Loucy (cell line): ENCODE measurements at regions not wholly inside any gene's neighbourhood (a gene's known extent, or its start where the extent isn't known, plus 50 kb on each side); places are given as distances from the start of the nearest gene placed in this dataset.

Source experiments
- H2AFZ ChIP-seq: fragments of 200-600 bp; sonication (generic); 2 replicates; pipeline ENCODE4 v1.6.0; 2016; ENCODE audit warnings: antibody characterized with exemption, mild to moderate bottlenecking, low read length, moderate library complexity
- H3F3A ChIP-seq: fragments of 200-600 bp; 2 replicates; pipeline ENCODE4 v1.6.0; 2016; ENCODE audit warnings: antibody characterized with exemption, low read depth, mild to moderate bottlenecking
- H3K27me3 ChIP-seq: fragments of 200-600 bp; sonication (generic); 2 replicates; pipeline ENCODE4 v1.6.1; 2014; ENCODE audit warnings: low read length, mild to moderate bottlenecking; ENCODE audit not compliant: insufficient read depth, poor library complexity, severe bottlenecking
- H3K36me3 ChIP-seq: fragments of 200-600 bp; sonication (generic); 2 replicates; pipeline ENCODE4 v1.6.1; 2016; ENCODE audit warnings: low read length; ENCODE audit not compliant: insufficient read depth
- H3K4me1 ChIP-seq: fragments of 200-600 bp; sonication (generic); 2 replicates; pipeline ENCODE4 v1.5.1; 2014; ENCODE audit warnings: low read length, mild to moderate bottlenecking; ENCODE audit not compliant: insufficient read depth, poor library complexity, severe bottlenecking
- H3K4me2 ChIP-seq: fragments of 200-600 bp; sonication (generic); 2 replicates; pipeline ENCODE4 v1.6.0; 2014; ENCODE audit warnings: antibody characterized with exemption, low read length, low read depth, mild to moderate bottlenecking; ENCODE audit not compliant: poor library complexity, severe bottlenecking
- H3K4me3 ChIP-seq: fragments of 200-600 bp; sonication (generic); 2 replicates; pipeline ENCODE4 v1.5.1; 2014; ENCODE audit warnings: low read length, mild to moderate bottlenecking, mixed read lengths; ENCODE audit not compliant: poor library complexity, severe bottlenecking
- H3K79me2 ChIP-seq: fragments of 200-600 bp; sonication (generic); 2 replicates; pipeline ENCODE4 v1.6.1; 2014; ENCODE audit warnings: low read length; ENCODE audit not compliant: insufficient read depth
- H3K9ac ChIP-seq: fragments of 200-600 bp; sonication (generic); 2 replicates; pipeline ENCODE4 v1.6.0; 2014; ENCODE audit warnings: mild to moderate bottlenecking, low read depth, low read length, moderate library complexity; ENCODE audit not compliant: poor library complexity, severe bottlenecking
- H3K9me2 ChIP-seq: fragments of 200-600 bp; sonication (generic); replicated peaks from 2 replicates; pipeline ENCODE4 v1.6.1; 2016; ENCODE audit warnings: low read depth, low read length, mixed read lengths
- H3K9me3 ChIP-seq: fragments of 200-600 bp; sonication (generic); 2 replicates; pipeline ENCODE4 v1.6.1; 2014; ENCODE audit warnings: mild to moderate bottlenecking, antibody characterized with exemption, low read length, low read depth; ENCODE audit not compliant: insufficient read depth
- H4K20me1 ChIP-seq: fragments of 200-600 bp; sonication (generic); 2 replicates; pipeline ENCODE4 v1.6.0; 2014; ENCODE audit warnings: antibody characterized with exemption, low read length, mild to moderate bottlenecking; ENCODE audit not compliant: insufficient read depth, poor library complexity, severe bottlenecking
- EZH2phosphoT487 ChIP-seq: fragments of 200-600 bp; IDR thresholded peaks from 2 replicates; pipeline ENCODE4 v1.6.1; 2018; ENCODE audit warnings: antibody characterized with exemption, mild to moderate bottlenecking, moderate library complexity, borderline replicate concordance
- TF ChIP-seq, protein P1 (sequence below): fragments of 200-600 bp; sonication (generic); conservative IDR thresholded peaks from 2 replicates; pipeline ENCODE4 v1.5.1; 2014; ENCODE audit warnings: mild to moderate bottlenecking, antibody characterized with exemption, low read length

DNA sequence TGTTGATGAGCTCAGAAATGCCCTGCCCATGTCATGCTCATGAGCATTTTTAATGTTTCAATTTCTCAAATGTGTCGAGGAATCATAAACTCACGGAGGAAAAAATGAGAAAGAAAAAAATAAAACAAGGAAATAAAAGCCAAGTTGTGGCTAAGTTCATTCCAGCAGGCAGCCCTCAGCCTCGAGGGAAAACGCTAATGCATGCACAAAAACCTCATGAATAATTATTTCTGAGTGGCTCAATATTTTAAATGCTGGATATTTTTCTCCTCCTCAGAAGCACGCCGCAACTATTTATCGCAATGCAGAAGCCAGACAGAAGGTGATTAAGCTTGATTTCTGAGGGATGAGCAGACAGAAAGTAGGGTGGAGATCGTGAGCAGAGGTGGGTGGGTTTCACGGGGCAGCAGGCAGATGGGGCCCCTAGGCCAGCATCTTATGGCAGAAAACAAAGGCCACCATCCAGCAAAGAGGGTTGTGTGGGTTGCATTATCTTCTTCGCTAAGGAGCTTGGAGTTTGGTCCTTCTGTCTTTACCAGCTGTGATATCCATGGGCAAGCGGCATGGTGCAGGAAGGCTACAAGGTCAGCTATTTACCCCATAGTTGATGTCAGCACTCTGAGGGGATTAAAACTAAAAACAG is 151.5 kb upstream of the LRFN2 start:
- H3K9me2 ChIP-seq = no peaks in the 10 kb centered on the region
- no peaks in the 10 kb centered on the region for H3K36me3 ChIP-seq
- H2AFZ ChIP-seq = no peak overlapping the region
- H3K4me1 ChIP-seq = no peaks in the 10 kb centered on the region
- H3K79me2 ChIP-seq = no peaks in the 10 kb centered on the region
- no peaks in the 10 kb centered on the region for H3F3A ChIP-seq
- H3K27me3 ChIP-seq = no peaks in the 10 kb centered on the region
- no peak overlapping the region for H3K4me3 ChIP-seq
- no peak overlapping the region for H3K4me2 ChIP-seq
- no peak for TF ChIP-seq EZH2phosphoT487
- TF ChIP-seq, protein P1, sequence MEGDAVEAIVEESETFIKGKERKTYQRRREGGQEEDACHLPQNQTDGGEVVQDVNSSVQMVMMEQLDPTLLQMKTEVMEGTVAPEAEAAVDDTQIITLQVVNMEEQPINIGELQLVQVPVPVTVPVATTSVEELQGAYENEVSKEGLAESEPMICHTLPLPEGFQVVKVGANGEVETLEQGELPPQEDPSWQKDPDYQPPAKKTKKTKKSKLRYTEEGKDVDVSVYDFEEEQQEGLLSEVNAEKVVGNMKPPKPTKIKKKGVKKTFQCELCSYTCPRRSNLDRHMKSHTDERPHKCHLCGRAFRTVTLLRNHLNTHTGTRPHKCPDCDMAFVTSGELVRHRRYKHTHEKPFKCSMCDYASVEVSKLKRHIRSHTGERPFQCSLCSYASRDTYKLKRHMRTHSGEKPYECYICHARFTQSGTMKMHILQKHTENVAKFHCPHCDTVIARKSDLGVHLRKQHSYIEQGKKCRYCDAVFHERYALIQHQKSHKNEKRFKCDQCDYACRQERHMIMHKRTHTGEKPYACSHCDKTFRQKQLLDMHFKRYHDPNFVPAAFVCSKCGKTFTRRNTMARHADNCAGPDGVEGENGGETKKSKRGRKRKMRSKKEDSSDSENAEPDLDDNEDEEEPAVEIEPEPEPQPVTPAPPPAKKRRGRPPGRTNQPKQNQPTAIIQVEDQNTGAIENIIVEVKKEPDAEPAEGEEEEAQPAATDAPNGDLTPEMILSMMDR = no peak
- H4K20me1 ChIP-seq = no peaks in the 10 kb centered on the region
- H3K9ac ChIP-seq = no peak overlapping the region
- H3K9me3 ChIP-seq = no peaks in the 10 kb centered on the region

DNA sequence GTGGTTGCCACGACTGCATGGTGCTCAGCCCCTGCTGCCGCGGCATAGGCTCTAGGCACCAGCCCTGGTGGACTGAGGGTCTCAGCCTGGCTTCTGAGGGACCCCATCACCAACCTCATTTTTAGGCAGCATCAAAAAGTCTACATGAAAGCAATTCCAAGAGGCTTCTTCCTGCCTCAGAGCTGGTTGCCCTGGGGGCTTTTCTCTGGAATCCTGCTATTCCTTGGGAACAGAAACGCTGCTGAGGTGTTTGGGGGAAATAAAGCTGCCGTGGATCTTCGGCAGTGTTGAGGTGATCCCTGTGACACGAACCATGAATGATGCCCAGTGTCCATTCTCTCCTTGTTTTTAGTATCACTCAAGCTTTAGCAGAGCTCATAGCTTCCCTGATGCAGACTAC is 148.4 kb upstream of the LRFN2 start:
- H3K27me3 ChIP-seq = no peaks in the 10 kb centered on the region
- no peak overlapping the region for H3K4me2 ChIP-seq
- H3K9me2 ChIP-seq = no peaks in the 10 kb centered on the region
- H2AFZ ChIP-seq = no peak overlapping the region
- no peak overlapping the region for H3K9ac ChIP-seq
- no peak overlapping the region for H3K4me3 ChIP-seq
- no peaks in the 10 kb centered on the region for H3K4me1 ChIP-seq
- H3K9me3 ChIP-seq = no peaks in the 10 kb centered on the region
- no peaks in the 10 kb centered on the region for H4K20me1 ChIP-seq
- no peaks in the 10 kb centered on the region for H3K79me2 ChIP-seq
- H3F3A ChIP-seq = no peaks in the 10 kb centered on the region
- no peaks in the 10 kb centered on the region for H3K36me3 ChIP-seq
- TF ChIP-seq, protein P1 = no peak
- TF ChIP-seq EZH2phosphoT487 = no peak

DNA sequence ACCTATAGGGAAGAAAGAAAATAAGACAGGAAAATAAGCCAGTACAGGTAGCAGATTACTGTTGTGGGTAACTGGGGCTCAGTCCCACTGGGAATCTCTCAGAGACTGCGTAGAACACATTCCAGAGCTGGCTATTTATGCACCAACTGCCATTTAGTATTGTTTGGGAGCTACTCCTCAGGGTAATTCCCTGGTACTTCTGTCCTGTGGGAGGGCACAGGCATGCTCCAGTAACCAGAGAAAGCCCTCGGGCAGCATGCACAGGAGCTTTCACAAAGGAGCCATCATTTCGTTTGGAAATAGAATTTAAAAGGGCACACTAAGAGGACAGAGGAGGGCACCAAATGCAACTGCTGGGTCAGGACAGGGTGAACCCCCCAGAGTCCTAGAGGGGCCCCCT is 148.0 kb upstream of the LRFN2 start:
- Histone ChIP-seq H3K4me2 (no peak overlapping the region), H3F3A (no peaks in the 10 kb centered on the region), H3K36me3 (no peaks in the 10 kb centered on the region), H2AFZ (no peak overlapping the region), H3K9ac (no peak overlapping the region), H3K9me3 (no peaks in the 10 kb centered on the region), H3K4me1 (no peaks in the 10 kb centered on the region), H3K79me2 (no peaks in the 10 kb centered on the region), H3K4me3 (no peak overlapping the region), H3K27me3 (no peaks in the 10 kb centered on the region), H3K9me2 (no peaks in the 10 kb centered on the region), H4K20me1 (no peaks in the 10 kb centered on the region)
- TF ChIP-seq, protein P1 = no peak
- no peak for TF ChIP-seq EZH2phosphoT487
